ENCODE measurements at regions not wholly inside any gene's neighbourhood (a gene's known extent, or its start where the extent isn't known, plus 50 kb on each side); places are given as distances from the start of the nearest gene placed in this dataset.
A peak's percentile ranks its signal among the peaks of the same experiment; 100 is the strongest.

DNA sequence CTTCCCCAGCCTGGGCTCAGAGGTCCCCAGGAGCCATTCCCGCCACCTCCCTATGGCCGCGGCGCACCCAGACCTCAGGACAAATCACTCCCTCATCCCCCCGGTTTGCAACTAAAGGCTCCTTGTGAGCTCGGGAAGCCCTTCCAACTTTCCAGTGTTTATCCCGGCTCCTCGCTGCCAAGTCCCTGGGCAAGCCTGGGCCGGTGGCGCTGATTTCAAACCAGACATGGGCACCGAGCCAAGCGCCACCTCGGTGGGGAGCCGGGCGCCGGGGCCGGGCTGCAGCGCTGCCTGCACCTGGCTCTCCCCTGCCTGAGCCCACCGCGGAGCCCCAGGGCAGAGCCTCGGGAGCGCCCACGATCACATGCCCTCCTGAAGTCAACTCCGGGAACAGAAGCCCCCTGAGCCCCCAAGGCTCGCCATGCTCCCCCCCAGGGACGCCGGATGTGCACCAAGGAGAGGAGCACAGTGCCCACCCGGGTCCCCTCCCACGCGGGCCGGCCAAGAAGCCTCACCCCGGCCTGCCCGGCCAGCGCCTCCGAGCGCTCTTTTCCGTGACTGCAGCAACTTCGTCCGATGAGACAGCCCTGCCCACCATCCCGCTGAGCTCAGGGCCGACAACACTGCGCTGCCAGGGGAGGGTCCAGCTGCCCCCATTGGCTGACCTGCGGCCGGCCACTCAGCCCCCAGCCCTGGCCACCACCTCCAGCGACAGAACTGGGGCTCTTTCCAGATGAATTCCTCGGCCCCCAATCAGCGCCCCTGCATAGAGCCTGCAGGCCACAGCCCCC, 50.0 kb downstream of the NCOR2 start:
- peak; percentile 83 for DNase-seq
- intact Hi-C loops (cut with micrococcal nuclease; ENCODE audit: unreplicated experiment) = loop anchor here (5.0 kb wide), 1 partner anchor 230 kb away; no protein-coding TSS in a partner anchor
- BruUV-seq (replicated peaks) = no TSS peak
- H3K27ac Mint-ChIP-seq (ENCODE audit: unreplicated experiment) = peak overlapping the region; percentile 95
- CTCF ChIA-PET = interaction anchor here (1.8 to 2.4 kb wide), 3 partner anchors 7 to 229 kb away, joined by 9 to 13 read pairs (median 12); no protein-coding TSS in a partner anchor
- peak overlapping the region; percentile 79 for H3K4me3 Mint-ChIP-seq (ENCODE audit: low read depth, unreplicated experiment)
- peaks cover 91% of the 10 kb centered on the region for H3K36me3 Mint-ChIP-seq (ENCODE audit: insufficient read depth, unreplicated experiment)
- H3K4me1 Mint-ChIP-seq (ENCODE audit: low read depth, unreplicated experiment) = peaks cover 65% of the 10 kb centered on the region
- TF ChIP-seq, protein P1, sequence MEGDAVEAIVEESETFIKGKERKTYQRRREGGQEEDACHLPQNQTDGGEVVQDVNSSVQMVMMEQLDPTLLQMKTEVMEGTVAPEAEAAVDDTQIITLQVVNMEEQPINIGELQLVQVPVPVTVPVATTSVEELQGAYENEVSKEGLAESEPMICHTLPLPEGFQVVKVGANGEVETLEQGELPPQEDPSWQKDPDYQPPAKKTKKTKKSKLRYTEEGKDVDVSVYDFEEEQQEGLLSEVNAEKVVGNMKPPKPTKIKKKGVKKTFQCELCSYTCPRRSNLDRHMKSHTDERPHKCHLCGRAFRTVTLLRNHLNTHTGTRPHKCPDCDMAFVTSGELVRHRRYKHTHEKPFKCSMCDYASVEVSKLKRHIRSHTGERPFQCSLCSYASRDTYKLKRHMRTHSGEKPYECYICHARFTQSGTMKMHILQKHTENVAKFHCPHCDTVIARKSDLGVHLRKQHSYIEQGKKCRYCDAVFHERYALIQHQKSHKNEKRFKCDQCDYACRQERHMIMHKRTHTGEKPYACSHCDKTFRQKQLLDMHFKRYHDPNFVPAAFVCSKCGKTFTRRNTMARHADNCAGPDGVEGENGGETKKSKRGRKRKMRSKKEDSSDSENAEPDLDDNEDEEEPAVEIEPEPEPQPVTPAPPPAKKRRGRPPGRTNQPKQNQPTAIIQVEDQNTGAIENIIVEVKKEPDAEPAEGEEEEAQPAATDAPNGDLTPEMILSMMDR (IDR thresholded peaks at IDR 0.05; ENCODE audit: unreplicated experiment) = no peak
- no peaks in the 10 kb centered on the region for H3K27me3 Mint-ChIP-seq (ENCODE audit: unreplicated experiment)
- no peaks in the 10 kb centered on the region for H3K9me3 Mint-ChIP-seq (ENCODE audit: low read depth, unreplicated experiment)

DNA sequence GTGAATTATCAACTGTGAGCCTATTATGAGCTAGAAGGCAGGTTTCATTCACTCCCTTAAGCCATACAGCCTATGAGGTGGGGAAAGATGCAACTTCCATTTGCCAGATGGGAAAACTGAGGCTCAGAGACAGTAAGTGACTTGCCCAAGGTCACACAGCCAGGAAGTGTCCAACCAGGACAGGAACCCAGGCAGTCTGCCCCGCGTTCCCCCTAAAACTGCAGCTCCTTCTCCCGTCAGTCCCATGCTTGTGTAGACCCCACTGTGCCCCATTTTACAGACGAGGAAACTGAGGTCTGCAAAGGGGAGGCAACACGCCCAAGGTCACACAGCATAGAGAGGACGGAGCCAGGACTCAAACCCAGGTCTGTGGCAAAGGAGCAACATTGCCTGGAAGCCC, 50.6 kb downstream of the NCOR2 start:
- TF ChIP-seq, protein P1 (IDR thresholded peaks at IDR 0.05; ENCODE audit: unreplicated experiment) = no peak
- Mint-ChIP-seq H3K36me3 (ENCODE audit: insufficient read depth, unreplicated experiment) (peaks cover 97% of the 10 kb centered on the region), H3K27ac (ENCODE audit: unreplicated experiment) (peak overlapping the region; percentile 95), H3K27me3 (ENCODE audit: unreplicated experiment) (no peaks in the 10 kb centered on the region), H3K4me3 (ENCODE audit: low read depth, unreplicated experiment) (peak overlapping the region; percentile 79), H3K4me1 (ENCODE audit: low read depth, unreplicated experiment) (peaks cover 66% of the 10 kb centered on the region), H3K9me3 (ENCODE audit: low read depth, unreplicated experiment) (no peaks in the 10 kb centered on the region)
- CTCF ChIA-PET = no interaction called here
- DNase-seq = no peak
- BruUV-seq (replicated peaks) = TSS peak; percentile 21
- intact Hi-C loops (cut with micrococcal nuclease; ENCODE audit: unreplicated experiment) = loop anchor here (5.0 kb wide), 1 partner anchor 230 kb away; no protein-coding TSS in a partner anchor

DNA sequence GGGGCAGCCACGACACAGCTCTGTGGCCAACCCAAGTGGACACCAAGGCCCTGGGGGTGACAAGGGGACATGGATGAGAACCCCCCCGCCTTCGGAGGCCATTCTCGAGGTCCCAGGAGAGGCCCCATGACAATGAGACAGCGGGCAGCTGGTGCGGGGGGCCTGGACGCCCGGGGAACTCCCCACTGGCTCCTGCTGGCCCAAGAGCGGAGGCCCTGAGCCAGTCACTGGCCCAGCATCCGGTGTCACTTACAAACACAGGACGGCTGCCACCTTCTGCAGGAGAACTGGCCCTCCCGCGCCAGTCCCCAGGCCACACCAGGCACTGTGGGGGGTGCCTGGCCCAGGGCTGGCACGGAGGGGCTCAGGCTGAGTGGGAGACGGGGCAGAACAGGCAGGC, 51.4 kb downstream of the NCOR2 start:
- Mint-ChIP-seq H3K4me3 (ENCODE audit: low read depth, unreplicated experiment) (peak overlapping the region; percentile 79), H3K36me3 (ENCODE audit: insufficient read depth, unreplicated experiment) (peaks cover 94% of the 10 kb centered on the region), H3K4me1 (ENCODE audit: low read depth, unreplicated experiment) (peaks cover 70% of the 10 kb centered on the region), H3K27ac (ENCODE audit: unreplicated experiment) (peak overlapping the region; percentile 67), H3K27me3 (ENCODE audit: unreplicated experiment) (no peaks in the 10 kb centered on the region), H3K9me3 (ENCODE audit: low read depth, unreplicated experiment) (no peaks in the 10 kb centered on the region)
- no TSS peak for BruUV-seq (replicated peaks)
- CTCF ChIA-PET = no interaction called here
- DNase-seq = no peak
- intact Hi-C loops (cut with micrococcal nuclease; ENCODE audit: unreplicated experiment) = loop anchor here (5.0 kb wide), 1 partner anchor 231 kb away; no protein-coding TSS in a partner anchor
- TF ChIP-seq, protein P1 (IDR thresholded peaks at IDR 0.05; ENCODE audit: unreplicated experiment) = no peak

DNA sequence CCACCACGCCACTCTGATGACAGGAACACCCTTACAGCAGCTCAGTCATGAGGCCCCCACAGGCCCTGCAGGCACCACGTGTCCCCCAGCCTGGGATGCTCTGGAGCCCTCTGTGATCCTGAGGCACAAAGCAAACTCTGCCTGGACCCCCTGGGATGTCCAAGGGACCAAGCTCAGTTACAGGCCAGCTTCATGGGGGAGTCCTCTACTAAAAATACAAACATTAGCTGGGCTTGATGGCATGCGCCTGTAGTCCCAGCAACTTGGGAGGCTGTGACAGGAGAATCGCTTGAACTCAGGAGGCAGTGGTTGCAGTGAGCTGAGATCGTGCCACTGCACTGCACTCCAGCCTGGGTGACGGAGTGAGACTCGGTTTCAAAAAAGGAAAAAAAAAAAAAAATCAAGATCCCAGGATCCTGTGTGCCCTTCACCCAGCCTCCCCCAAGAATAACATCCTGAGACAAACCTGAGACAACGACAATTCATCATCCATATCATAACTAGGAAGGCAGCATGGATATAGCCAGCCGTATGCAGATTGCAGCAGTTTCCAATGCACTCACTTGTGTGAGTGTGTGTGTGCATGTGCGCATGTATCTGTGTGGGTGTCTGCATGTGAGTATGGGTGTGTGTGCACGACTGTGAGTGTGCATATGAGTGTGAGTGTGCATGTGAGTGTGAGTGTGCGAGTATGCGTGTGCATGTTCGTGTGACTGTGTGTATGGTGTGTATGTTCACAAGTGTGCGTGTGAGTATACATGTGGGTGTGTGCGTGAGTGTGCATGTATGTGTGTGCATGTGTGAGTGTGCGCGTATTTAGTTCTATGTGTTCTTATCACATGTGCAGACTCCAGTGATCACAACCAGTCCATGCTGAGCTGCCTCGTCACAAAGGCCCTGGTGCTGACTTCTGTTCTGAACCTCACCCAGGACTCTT, 52.1 kb downstream of the NCOR2 start:
- no peak for DNase-seq
- no TSS peak for BruUV-seq (replicated peaks)
- Mint-ChIP-seq H3K4me1 (ENCODE audit: low read depth, unreplicated experiment) (peaks cover 70% of the 10 kb centered on the region), H3K27me3 (ENCODE audit: unreplicated experiment) (no peaks in the 10 kb centered on the region), H3K4me3 (ENCODE audit: low read depth, unreplicated experiment) (peak overlapping the region; percentile 79), H3K36me3 (ENCODE audit: insufficient read depth, unreplicated experiment) (peaks cover 95% of the 10 kb centered on the region), H3K9me3 (ENCODE audit: low read depth, unreplicated experiment) (no peaks in the 10 kb centered on the region), H3K27ac (ENCODE audit: unreplicated experiment) (peak overlapping the region; percentile 67)
- CTCF ChIA-PET = interaction anchor here (0.7 kb wide), 1 partner anchor 486 kb away, joined by 3 read pairs; no protein-coding TSS in a partner anchor
- TF ChIP-seq, protein P1 (IDR thresholded peaks at IDR 0.05; ENCODE audit: unreplicated experiment) = no peak
- intact Hi-C loops (cut with micrococcal nuclease; ENCODE audit: unreplicated experiment) = loop anchor here (5.0 kb wide), 2 partner anchors 52 to 232 kb away; partner anchors contain the start of gene NCOR2
